K562 (cell line): ENCODE measurements at regions not wholly inside any gene's neighbourhood (a gene's known extent, or its start where the extent isn't known, plus 50 kb on each side); places are given as distances from the start of the nearest gene placed in this dataset.

Experiments
- ATAC-seq: fragments of 200-7000 bp; cut with Tn5 transposase; 3 replicates; pipeline ENCODE4 v1.9.1; 2020; ENCODE audit warnings: moderate library complexity
- BruUV-seq: library from RNA; stranded (reverse); fragments of 400-500 nt; replicated peaks from 2 replicates; lab custom pipeline; 2021; lab: Mats Ljungman, UMichigan
- CTCF ChIA-PET: fragments of 300-600 bp; formaldehyde crosslinking; extraction: SDS; loops from one replicate; lab custom pipeline; 2021; ENCODE audit warnings: low intra/inter-chr PET ratio; lab: Yijun Ruan, JAX
- POLR2A ChIA-PET: fragments of 300-600, 350-650 bp; sonication (Branson Sonifier 250); formaldehyde crosslinking; extraction: SDS; loops from one replicate; lab custom pipeline; 2021; ENCODE audit warnings: antibody characterized with exemption, inconsistent platforms; lab: Yijun Ruan, JAX
- DNase-seq, 4 experiments: peaks; one replicate each; pipeline versions ENCODE4 v3.0.0 to v3.0.0-alpha.2; 2011 to 2018; ENCODE audit warnings: low spot score in 3 of 4, mixed read lengths in 3 of 4; ENCODE audit errors: extremely low read depth in 1 of 4
- FAIRE-seq: peaks from 2 replicates; lab custom pipeline; 2011; peaks lifted over from hg19 to GRCh38; lab: Jason Lieb, UNC
- H2AFZ ChIP-seq: 2 replicates; pipeline ENCODE4 v1.6.0; 2011; ENCODE audit warnings: low read depth, low read length, control low read depth, inconsistent platforms
- H3K27ac ChIP-seq: fragments of 200-600 bp; 3 replicates; pipeline ENCODE4 v1.8.0; 2011; ENCODE audit warnings: low read depth, mild to moderate bottlenecking, control low read depth, inconsistent platforms, low read length, moderate library complexity, mixed read lengths; ENCODE audit errors: extremely low read depth
- H3K27me3 ChIP-seq, 2 experiments: fragments of 300-600 bp in 1 of 2; 2 replicates in 1 of 2; 3 replicates in 1 of 2; pipeline versions ENCODE4 v1.6.0 to v1.8.0; 2011; ENCODE audit warnings: inconsistent platforms in 2 of 2, low read length in 2 of 2, mild to moderate bottlenecking in 1 of 2, mixed read lengths in 1 of 2, moderate library complexity in 1 of 2; ENCODE audit not compliant: control insufficient read depth in 2 of 2, insufficient read depth in 2 of 2
- H3K36me3 ChIP-seq: fragments of 300-600 bp; 3 replicates; pipeline ENCODE4 v1.8.0; 2011; ENCODE audit warnings: mild to moderate bottlenecking, low read length, inconsistent platforms; ENCODE audit not compliant: control insufficient read depth, insufficient read depth
- H3K4me1 ChIP-seq, 2 experiments: fragments of 200-600 bp in 1 of 2; replicated peaks in 1 of 2; 2 replicates in 1 of 2; 3 replicates in 1 of 2; pipeline versions ENCODE4 v1.5.1 to v1.8.0; 2011; ENCODE audit warnings: inconsistent platforms in 2 of 2, low read length in 2 of 2, mild to moderate bottlenecking in 1 of 2, mixed read lengths in 1 of 2, moderate library complexity in 1 of 2; ENCODE audit not compliant: control insufficient read depth in 2 of 2, insufficient read depth in 2 of 2
- H3K4me2 ChIP-seq: 2 replicates; pipeline ENCODE4 v1.6.1; 2011; ENCODE audit warnings: low read length, control low read depth, inconsistent platforms, mixed read lengths; ENCODE audit not compliant: insufficient read depth
- H3K4me3 ChIP-seq: fragments of 200-600 bp; sonication (generic), shearing (Covaris generic); 2 replicates; pipeline ENCODE4 v1.5.1; 2016; ENCODE audit warnings: control low read depth, inconsistent platforms
- H3K79me2 ChIP-seq: fragments of 200-600 bp; 3 replicates; pipeline ENCODE4 v1.8.0; 2011; ENCODE audit warnings: low read length, inconsistent platforms; ENCODE audit not compliant: control insufficient read depth, insufficient read depth
- H3K9ac ChIP-seq, 2 experiments: 2 replicates each; pipeline versions ENCODE4 v1.6.0 to v1.6.1; 2011; ENCODE audit warnings: low read depth in 2 of 2, low read length in 2 of 2, control low read depth in 1 of 2, inconsistent platforms in 1 of 2, mild to moderate bottlenecking in 1 of 2, mixed read lengths in 1 of 2; ENCODE audit not compliant: insufficient read depth in 1 of 2
- H3K9me1 ChIP-seq: one replicate; pipeline ENCODE4 v1.6.0; 2011; ENCODE audit warnings: inconsistent platforms, mild to moderate bottlenecking, low read length, moderate library complexity; ENCODE audit not compliant: control insufficient read depth, insufficient read depth
- H3K9me3 ChIP-seq: replicated peaks from 2 replicates; pipeline ENCODE4 v1.5.1; 2011; ENCODE audit warnings: low read depth, low read length, inconsistent platforms; ENCODE audit not compliant: control insufficient read depth, insufficient read depth
- H4K20me1 ChIP-seq: replicated peaks from 2 replicates; pipeline ENCODE4 v1.6.1; 2011; ENCODE audit warnings: low read length, inconsistent platforms, mixed read lengths; ENCODE audit not compliant: control insufficient read depth, insufficient read depth
- FIP1L1 ChIP-seq: fragments of 200-400 bp; formaldehyde crosslinking; IDR thresholded peaks from 2 replicates; pipeline ENCODE4 v1.6.1; 2018; ENCODE audit warnings: mild to moderate bottlenecking, low read depth, low read length; ENCODE audit not compliant: poor library complexity, severe bottlenecking
- HOXB6 ChIP-seq: fragments of 250-450 bp; sonication (Bioruptor Pico); IDR thresholded peaks from 2 replicates; pipeline ENCODE4 v1.5.1; 2022; ENCODE audit warnings: mild to moderate bottlenecking, borderline replicate concordance
- ZNF507 ChIP-seq: conservative IDR thresholded peaks from 2 replicates; pipeline ENCODE4 v1.6.1; 2017; ENCODE audit warnings: missing genetic modification characterization, missing compliant biosample characterization
- ZNF695 ChIP-seq: fragments of 450-650 bp; formaldehyde crosslinking; IDR thresholded peaks from 2 replicates; pipeline ENCODE4 v1.4.0; 2020; ENCODE audit warnings: mild to moderate bottlenecking, moderate library complexity
- WGBS: fragments of 100-300 bp; shearing (Covaris generic); methylation state at CpG from one replicate; pipeline ENCODE4 v1.1.6; 2016; ENCODE audit warnings: low coverage, mixed read lengths; ENCODE audit not compliant: insufficient coverage; ENCODE audit errors: missing lambda C conversion rate; 5-methylcytosine and 5-hydroxymethylcytosine counted together
- in situ Hi-C: fragments of 300-500 bp; cut with MboI; formaldehyde crosslinking; loops from 4 replicates; pipeline ENCODE4 v1.15.0; 2018; ENCODE audit warnings: inconsistent platforms, mixed read lengths
- intact Hi-C: fragments of 100-400 bp; cut with micrococcal nuclease; formaldehyde crosslinking; loops from 2 replicates; pipeline ENCODE4 v1.14.2; 2022
- TF ChIP-seq, protein P1 (sequence below): fragments of 450-650 bp; IDR thresholded peaks from 2 replicates; pipeline ENCODE4 v1.6.1; 2016
- TF ChIP-seq, protein P2 (sequence below): sonication (generic); formaldehyde crosslinking; IDR thresholded peaks from 2 replicates; pipeline ENCODE4 v1.8.1; 2023; ENCODE audit warnings: mild to moderate bottlenecking, missing genetic modification reagents
- TF ChIP-seq, protein P3 (sequence below): fragments of 250-450 bp; sonication (Bioruptor Pico); IDR thresholded peaks from 2 replicates; pipeline ENCODE4 v1.8.0; 2022; ENCODE audit warnings: inconsistent platforms
- TF ChIP-seq, protein P4 (sequence below): fragments of 250-450 bp; sonication (Bioruptor Pico); IDR thresholded peaks from 2 replicates; pipeline ENCODE4 v1.4.0; 2020; ENCODE audit warnings: mild to moderate bottlenecking, moderate library complexity

DNA sequence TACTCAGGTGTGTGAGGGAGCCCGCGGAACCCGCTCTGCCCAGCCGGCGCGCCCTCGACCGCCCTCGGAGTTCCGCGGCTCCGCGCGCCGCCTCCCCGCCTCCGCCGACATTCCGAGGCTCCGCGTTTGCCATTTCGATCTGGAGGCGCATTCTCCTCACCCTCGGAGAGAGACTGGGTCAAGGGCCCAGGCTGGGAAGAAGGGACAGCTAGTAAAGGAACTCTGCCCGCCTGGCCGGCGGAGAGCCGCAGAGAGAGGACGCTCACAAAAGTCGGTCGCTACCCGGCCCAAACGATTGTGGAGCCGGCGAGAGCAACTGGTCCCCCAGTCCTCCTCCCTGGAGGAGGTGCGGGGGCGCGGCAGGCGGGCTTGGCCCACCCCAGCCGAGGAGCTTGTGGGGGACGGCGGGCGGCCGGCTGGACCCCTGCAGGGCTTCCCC lies 74.5 kb upstream of the LEP start:
- intact Hi-C loops (no loop called here), in situ Hi-C loops (no loop called here)
- FAIRE-seq (no peak), DNase-seq (no peak), ATAC-seq (no peak)
- no peak overlapping the region for H3K9ac ChIP-seq
- H3K4me3 ChIP-seq = no peak overlapping the region
- no peaks in the 10 kb centered on the region for H3K36me3 ChIP-seq
- 56% methylated on average over 42 of the region's 44 CpGs for WGBS
- no peak overlapping the region for H3K4me2 ChIP-seq
- H3K79me2 ChIP-seq = no peaks in the 10 kb centered on the region
- H3K27me3 ChIP-seq = peaks cover 29 to 68% of the 10 kb centered on the region in 2 experiments; a peak in 4 of 5 replicates
- peaks cover 0 to 24% of the 10 kb centered on the region in 2 experiments; a peak in 2 of 5 replicates for H3K4me1 ChIP-seq
- H4K20me1 ChIP-seq = peaks cover 10% of the 10 kb centered on the region
- no peaks in the 10 kb centered on the region for H3K9me3 ChIP-seq
- H2AFZ ChIP-seq = no peak overlapping the region
- ChIA-PET CTCF (no interaction called here), POLR2A (no interaction called here)
- no peak overlapping the region for H3K27ac ChIP-seq
- no TSS peak for BruUV-seq
- peaks cover 4% of the 10 kb centered on the region for H3K9me1 ChIP-seq
- TF ChIP-seq, protein P1, sequence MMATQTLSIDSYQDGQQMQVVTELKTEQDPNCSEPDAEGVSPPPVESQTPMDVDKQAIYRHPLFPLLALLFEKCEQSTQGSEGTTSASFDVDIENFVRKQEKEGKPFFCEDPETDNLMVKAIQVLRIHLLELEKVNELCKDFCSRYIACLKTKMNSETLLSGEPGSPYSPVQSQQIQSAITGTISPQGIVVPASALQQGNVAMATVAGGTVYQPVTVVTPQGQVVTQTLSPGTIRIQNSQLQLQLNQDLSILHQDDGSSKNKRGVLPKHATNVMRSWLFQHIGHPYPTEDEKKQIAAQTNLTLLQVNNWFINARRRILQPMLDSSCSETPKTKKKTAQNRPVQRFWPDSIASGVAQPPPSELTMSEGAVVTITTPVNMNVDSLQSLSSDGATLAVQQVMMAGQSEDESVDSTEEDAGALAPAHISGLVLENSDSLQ = no peak
- TF ChIP-seq, protein P2, sequence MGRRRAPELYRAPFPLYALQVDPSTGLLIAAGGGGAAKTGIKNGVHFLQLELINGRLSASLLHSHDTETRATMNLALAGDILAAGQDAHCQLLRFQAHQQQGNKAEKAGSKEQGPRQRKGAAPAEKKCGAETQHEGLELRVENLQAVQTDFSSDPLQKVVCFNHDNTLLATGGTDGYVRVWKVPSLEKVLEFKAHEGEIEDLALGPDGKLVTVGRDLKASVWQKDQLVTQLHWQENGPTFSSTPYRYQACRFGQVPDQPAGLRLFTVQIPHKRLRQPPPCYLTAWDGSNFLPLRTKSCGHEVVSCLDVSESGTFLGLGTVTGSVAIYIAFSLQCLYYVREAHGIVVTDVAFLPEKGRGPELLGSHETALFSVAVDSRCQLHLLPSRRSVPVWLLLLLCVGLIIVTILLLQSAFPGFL = no peak
- TF ChIP-seq HOXB6 (no peak), ZNF695 (CRISPR knock-in tag) (no peak), ZNF507 (no peak), FIP1L1 (no peak)
- TF ChIP-seq, protein P3, sequence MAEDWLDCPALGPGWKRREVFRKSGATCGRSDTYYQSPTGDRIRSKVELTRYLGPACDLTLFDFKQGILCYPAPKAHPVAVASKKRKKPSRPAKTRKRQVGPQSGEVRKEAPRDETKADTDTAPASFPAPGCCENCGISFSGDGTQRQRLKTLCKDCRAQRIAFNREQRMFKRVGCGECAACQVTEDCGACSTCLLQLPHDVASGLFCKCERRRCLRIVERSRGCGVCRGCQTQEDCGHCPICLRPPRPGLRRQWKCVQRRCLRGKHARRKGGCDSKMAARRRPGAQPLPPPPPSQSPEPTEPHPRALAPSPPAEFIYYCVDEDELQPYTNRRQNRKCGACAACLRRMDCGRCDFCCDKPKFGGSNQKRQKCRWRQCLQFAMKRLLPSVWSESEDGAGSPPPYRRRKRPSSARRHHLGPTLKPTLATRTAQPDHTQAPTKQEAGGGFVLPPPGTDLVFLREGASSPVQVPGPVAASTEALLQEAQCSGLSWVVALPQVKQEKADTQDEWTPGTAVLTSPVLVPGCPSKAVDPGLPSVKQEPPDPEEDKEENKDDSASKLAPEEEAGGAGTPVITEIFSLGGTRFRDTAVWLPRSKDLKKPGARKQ (CRISPR knock-in tag) = no peak
- TF ChIP-seq, protein P4, sequence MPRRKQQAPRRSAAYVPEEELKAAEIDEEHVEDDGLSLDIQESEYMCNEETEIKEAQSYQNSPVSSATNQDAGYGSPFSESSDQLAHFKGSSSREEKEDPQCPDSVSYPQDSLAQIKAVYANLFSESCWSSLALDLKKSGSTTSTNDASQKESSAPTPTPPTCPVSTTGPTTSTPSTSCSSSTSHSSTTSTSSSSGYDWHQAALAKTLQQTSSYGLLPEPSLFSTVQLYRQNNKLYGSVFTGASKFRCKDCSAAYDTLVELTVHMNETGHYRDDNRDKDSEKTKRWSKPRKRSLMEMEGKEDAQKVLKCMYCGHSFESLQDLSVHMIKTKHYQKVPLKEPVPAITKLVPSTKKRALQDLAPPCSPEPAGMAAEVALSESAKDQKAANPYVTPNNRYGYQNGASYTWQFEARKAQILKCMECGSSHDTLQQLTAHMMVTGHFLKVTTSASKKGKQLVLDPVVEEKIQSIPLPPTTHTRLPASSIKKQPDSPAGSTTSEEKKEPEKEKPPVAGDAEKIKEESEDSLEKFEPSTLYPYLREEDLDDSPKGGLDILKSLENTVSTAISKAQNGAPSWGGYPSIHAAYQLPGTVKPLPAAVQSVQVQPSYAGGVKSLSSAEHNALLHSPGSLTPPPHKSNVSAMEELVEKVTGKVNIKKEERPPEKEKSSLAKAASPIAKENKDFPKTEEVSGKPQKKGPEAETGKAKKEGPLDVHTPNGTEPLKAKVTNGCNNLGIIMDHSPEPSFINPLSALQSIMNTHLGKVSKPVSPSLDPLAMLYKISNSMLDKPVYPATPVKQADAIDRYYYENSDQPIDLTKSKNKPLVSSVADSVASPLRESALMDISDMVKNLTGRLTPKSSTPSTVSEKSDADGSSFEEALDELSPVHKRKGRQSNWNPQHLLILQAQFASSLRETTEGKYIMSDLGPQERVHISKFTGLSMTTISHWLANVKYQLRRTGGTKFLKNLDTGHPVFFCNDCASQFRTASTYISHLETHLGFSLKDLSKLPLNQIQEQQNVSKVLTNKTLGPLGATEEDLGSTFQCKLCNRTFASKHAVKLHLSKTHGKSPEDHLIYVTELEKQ (CRISPR knock-in tag) = no peak
